SU-DHL-6 (cell line): ENCODE measurements at regions not wholly inside any gene's neighbourhood (a gene's known extent, or its start where the extent isn't known, plus 50 kb on each side); places are given as distances from the start of the nearest gene placed in this dataset.

Experiments
- CTCF ChIP-seq: fragments of 200-600 bp; sonication (generic); IDR thresholded peaks from one replicate; pipeline ENCODE4 v1.5.1; 2017; ENCODE audit warnings: antibody characterized with exemption, mild to moderate bottlenecking, low read length, moderate library complexity; ENCODE audit not compliant: insufficient read depth, poor library complexity, severe bottlenecking
- EZH2phosphoT487 ChIP-seq: fragments of 200-600 bp; sonication (generic), shearing (Covaris generic); conservative IDR thresholded peaks from 2 replicates; pipeline ENCODE4 v1.6.1; 2018; ENCODE audit warnings: mild to moderate bottlenecking, antibody characterized with exemption, low read length, moderate library complexity, mixed read lengths

- TF ChIP-seq CTCF (no peak), EZH2phosphoT487 (no peak)
Measured at GRCh38 chr9:103942200-103942599, 151.9 kb upstream of the SMC2 start.
